Coronary artery (tissue), 2 donors: ENCODE measurements at regions not wholly inside any gene's neighbourhood (a gene's known extent, or its start where the extent isn't known, plus 50 kb on each side); places are given as distances from the start of the nearest gene placed in this dataset.

Source experiments
- DNase-seq: peaks from one replicate; pipeline ENCODE4 v3.0.0-alpha.2; 2017; ENCODE audit warnings: low spot score
- H3K27ac ChIP-seq, 2 donors: fragments of 200-600 bp; sonication (generic); one replicate each; pipeline ENCODE4 v1.5.1; 2016 to 2019
- H3K4me3 ChIP-seq: fragments of 200-600 bp; sonication (generic); 2 replicates; pipeline ENCODE4 v1.5.1; 2016; ENCODE audit warnings: mild to moderate bottlenecking, moderate library complexity
- TF ChIP-seq, protein P1 (sequence below): fragments of 200-600 bp; sonication (generic); IDR thresholded peaks from one replicate; pipeline ENCODE4 v1.5.1; 2019; ENCODE audit warnings: antibody characterized with exemption

DNA sequence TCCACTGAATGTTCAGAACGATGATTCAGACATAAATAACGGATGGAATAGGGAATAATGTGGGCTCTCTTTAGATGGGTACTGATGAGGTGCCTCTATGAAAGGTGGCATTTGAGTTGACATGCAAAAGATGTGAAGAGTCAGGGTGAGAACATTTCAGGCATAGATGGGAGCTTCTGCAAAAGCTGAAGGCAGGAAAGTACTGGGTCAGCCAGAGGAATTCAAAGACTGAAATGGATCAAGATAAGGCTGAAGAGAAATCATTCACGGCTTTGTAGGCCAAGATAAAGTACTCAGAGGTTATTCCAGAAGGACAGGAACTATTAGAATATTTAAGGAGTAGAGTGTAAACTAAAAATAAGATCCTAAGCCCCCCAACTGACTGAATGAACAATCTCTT is 189.6 kb upstream of the MCTP2 start:
- H3K4me3 ChIP-seq, result no peak overlapping the region
- no peak for DNase-seq
- TF ChIP-seq, protein P1, sequence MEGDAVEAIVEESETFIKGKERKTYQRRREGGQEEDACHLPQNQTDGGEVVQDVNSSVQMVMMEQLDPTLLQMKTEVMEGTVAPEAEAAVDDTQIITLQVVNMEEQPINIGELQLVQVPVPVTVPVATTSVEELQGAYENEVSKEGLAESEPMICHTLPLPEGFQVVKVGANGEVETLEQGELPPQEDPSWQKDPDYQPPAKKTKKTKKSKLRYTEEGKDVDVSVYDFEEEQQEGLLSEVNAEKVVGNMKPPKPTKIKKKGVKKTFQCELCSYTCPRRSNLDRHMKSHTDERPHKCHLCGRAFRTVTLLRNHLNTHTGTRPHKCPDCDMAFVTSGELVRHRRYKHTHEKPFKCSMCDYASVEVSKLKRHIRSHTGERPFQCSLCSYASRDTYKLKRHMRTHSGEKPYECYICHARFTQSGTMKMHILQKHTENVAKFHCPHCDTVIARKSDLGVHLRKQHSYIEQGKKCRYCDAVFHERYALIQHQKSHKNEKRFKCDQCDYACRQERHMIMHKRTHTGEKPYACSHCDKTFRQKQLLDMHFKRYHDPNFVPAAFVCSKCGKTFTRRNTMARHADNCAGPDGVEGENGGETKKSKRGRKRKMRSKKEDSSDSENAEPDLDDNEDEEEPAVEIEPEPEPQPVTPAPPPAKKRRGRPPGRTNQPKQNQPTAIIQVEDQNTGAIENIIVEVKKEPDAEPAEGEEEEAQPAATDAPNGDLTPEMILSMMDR, result no peak
- H3K27ac ChIP-seq, result no peak overlapping the region

GRCh38 chr15:94040541-94041248 is 190.7 kb upstream of the MCTP2 start:
- TF ChIP-seq, protein P1, result no peak
- Histone ChIP-seq H3K4me3 (no peak overlapping the region), H3K27ac (no peak overlapping the region)
- DNase-seq, result no peak

DNA sequence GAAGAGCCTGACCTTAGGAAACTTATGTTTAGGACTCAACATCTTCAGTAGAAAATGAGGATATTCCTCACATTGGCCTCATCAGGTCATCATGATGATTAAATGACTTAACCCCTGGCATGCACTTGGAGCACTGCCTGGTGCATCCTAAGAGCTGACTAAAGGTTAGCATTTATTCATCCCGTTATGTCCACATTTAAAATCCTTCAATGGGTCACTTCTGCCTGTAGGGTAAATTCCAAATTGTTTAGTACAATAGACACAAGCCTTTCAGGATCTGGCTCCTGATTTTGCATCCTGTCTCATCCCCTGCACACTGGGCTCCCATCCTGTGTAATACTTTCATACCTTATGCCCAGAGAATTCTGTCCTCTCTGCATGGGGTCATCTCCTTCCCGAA is 195.2 kb upstream of the MCTP2 start:
- no peak for DNase-seq
- no peak overlapping the region for H3K4me3 ChIP-seq
- H3K27ac ChIP-seq, result no peak overlapping the region
- TF ChIP-seq, protein P1, result no peak

- DNase-seq, result no peak
- Histone ChIP-seq H3K4me3 (no peak overlapping the region), H3K27ac (no peak overlapping the region)
- TF ChIP-seq, protein P1, result no peak
These were observed 197.7 kb upstream of the MCTP2 start for GRCh38 chr15:94033683-94034020.

DNA sequence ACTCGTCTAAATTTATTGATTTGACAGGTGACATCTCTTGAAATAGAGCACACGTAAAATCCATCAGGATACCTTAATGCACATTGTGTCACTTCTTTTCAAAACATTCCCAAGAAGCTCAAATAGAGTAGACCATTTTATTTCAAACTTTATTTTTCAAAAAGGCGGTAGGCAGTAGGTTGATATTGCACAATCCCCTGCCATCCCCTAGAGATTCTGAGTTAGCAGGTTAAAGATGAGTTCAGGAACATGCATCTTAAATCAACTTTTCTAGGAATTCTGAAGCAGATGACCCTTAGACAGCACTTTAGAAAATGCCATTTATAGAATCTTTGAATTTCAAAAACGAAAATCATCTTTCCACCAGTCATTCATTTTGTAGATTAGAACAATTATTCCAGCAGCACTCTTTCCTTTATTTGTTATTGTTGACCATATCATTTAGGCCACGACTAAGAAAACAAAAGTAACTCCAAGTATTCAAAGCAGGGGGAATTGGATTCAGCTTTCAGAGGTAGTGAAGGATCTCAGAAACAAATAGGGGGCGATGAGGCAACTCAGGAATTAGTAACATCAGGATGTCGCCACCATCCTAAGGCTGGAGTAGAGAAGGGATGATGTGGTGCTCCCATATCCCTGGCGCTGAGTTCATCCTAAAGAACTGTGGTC is 198.2 kb upstream of the MCTP2 start:
- Histone ChIP-seq H3K27ac (no peak overlapping the region), H3K4me3 (no peak overlapping the region)
- TF ChIP-seq, protein P1, result no peak
- DNase-seq, result no peak

- no peak overlapping the region for H3K27ac ChIP-seq
- TF ChIP-seq, protein P1, result no peak
- H3K4me3 ChIP-seq, result no peak overlapping the region
- DNase-seq, result no peak
These were observed 198.8 kb upstream of the MCTP2 start for GRCh38 chr15:94032571-94032970.

DNA sequence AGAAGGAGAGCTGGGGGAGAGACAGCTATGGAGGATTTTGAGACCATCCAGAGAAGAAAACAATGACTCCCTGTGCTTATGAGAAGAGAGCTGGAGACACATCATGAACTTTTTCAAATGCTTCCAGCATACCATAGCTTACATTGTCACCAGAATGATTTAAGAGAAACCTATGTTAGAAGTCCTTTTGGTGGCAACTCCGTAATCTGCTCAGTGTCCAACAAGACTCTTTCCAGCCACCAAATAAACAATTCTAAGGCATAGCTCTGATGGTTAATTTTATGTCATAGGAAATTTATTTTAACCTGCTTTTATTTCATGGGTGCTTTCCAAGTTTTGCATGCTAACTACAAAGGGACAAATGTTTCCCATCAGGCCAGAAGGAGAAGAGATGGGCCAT is 200.3 kb upstream of the MCTP2 start:
- Histone ChIP-seq H3K4me3 (no peak overlapping the region), H3K27ac (no peak overlapping the region)
- TF ChIP-seq, protein P1, result no peak
- DNase-seq, result no peak
